GM12892 (cell line): ENCODE measurements at regions not wholly inside any gene's neighbourhood (a gene's known extent, or its start where the extent isn't known, plus 50 kb on each side); places are given as distances from the start of the nearest gene placed in this dataset.

Experiments used
- POLR2A ChIP-seq: IDR thresholded peaks from 2 replicates; pipeline ENCODE4 v1.6.1; 2011; ENCODE audit warnings: low read depth, low read length, control low read depth
- POLR2AphosphoS5 ChIP-seq: IDR thresholded peaks from 2 replicates; pipeline ENCODE4 v1.6.1; 2011; ENCODE audit warnings: low read depth, low read length, control low read depth

- TF ChIP-seq POLR2AphosphoS5 (no peak), POLR2A (no peak)
Measured at GRCh38 chr13:106865716-106866440, 297.9 kb upstream of the ARGLU1 start.
